ENCODE measurements at regions not wholly inside any gene's neighbourhood (a gene's known extent, or its start where the extent isn't known, plus 50 kb on each side); places are given as distances from the start of the nearest gene placed in this dataset.
A peak's percentile ranks its signal among the peaks of the same experiment; 100 is the strongest.
"Not testable (repeated sequence)": the region's sequence is repeated elsewhere in the genome, so short reads cannot be mapped to it uniquely, and the experiment has no call there.

DNA sequence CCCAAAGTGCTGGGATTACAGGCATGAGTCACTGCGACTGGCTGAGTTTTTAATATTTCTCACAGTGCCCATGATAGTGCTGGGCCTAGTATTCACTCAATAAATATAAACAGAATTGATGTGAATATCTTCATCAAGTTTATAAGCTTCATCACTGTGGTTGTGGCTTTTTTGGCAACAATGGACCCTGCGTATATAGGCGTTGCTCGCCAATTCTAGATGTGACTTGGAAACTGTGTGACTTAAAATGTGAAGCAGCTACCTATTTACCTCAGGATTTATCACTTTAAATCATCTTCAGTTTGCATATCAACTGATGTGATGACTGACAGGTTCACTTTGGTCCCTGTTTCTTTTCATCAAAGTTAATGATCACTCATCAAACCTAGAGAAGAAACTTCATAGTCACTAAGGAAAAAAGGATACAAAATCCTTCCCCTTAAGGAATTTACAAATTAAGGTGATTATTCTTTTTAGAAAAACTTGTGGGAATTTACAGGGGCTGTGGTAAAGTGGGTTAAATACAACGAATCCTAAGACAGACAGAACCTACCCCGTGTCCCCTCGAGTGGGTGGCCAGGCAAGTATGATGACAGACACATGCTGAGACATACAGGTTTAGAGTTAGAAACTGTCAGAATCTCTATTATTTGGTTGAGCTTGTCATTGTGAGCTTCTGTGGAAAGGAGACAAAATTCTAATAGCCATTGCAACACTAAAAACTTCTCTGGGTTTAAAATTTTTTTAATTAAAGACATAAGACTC, 101.3 kb downstream of the AKAP11 start:
- Mint-ChIP-seq H3K27me3 (no peaks in the 10 kb centered on the region), H3K4me1 (peaks cover 60% of the 10 kb centered on the region), H3K4me3 (no peak overlapping the region)

GRCh38 chr13:42375663-42376062, 103.7 kb downstream of the AKAP11 start:
- Mint-ChIP-seq H3K36me3 (peaks cover 5% of the 10 kb centered on the region), H3K9me3 (peaks cover 8% of the 10 kb centered on the region), H3K27me3 (no peaks in the 10 kb centered on the region), H3K4me3 (no peak overlapping the region), H3K4me1 (peaks cover 62% of the 10 kb centered on the region), H3K27ac (no peak overlapping the region)
- no peak for DNase-seq
- CTCF ChIA-PET: interaction anchor here (0.8 to 2.5 kb wide), 2 partner anchors 19 to 20 kb away, joined by 3 to 6 read pairs; no protein-coding TSS in a partner anchor

More for the DNA sequence above, 101.3 kb downstream of the AKAP11 start:
- no peak for DNase-seq
- Mint-ChIP-seq H3K36me3 (no peaks in the 10 kb centered on the region), H3K27ac (no peak overlapping the region), H3K9me3 (peaks cover 4% of the 10 kb centered on the region)
- CTCF ChIA-PET: interaction anchor here (1.1 to 1.6 kb wide), 2 partner anchors 11 to 18 kb away, joined by 3 to 4 read pairs; no protein-coding TSS in a partner anchor

- no peaks in the 10 kb centered on the region for H3K27me3 Mint-ChIP-seq
- peak; percentile 59 for DNase-seq
- peak overlapping the region; percentile 91 for H3K27ac Mint-ChIP-seq
- H3K4me1 Mint-ChIP-seq: peaks cover 58% of the 10 kb centered on the region
- peaks cover 15% of the 10 kb centered on the region for H3K9me3 Mint-ChIP-seq
- H3K4me3 Mint-ChIP-seq: peak overlapping the region; percentile 31
- CTCF ChIA-PET: interaction anchor here (0.8 to 2.5 kb wide), 6 partner anchors 15 to 66 kb away, joined by 3 to 8 read pairs (median 4); no protein-coding TSS in a partner anchor
- peaks cover 12% of the 10 kb centered on the region for H3K36me3 Mint-ChIP-seq
Measured at GRCh38 chr13:42377640-42378382, 105.9 kb downstream of the AKAP11 start.

DNA sequence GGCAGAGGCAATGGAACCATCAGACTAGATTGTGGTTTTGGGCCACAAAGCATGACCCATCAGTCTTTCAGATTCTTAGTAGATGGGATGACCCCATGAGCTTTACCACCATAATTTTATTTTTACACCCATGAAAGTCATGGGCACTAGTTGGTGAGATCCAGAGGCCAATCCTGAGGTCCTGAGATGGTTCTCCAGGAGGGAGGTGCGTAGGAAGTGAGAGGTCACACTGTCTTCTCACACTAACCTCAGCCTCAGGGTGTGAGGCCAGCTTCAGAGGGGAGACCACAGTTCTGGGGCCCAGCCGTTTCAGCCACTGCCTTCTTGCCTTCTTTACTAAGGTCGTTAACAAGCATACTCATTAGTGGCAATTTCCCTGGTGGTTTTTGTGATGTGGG, 106.4 kb downstream of the AKAP11 start:
- Mint-ChIP-seq H3K4me1 (peaks cover 58% of the 10 kb centered on the region), H3K36me3 (peaks cover 12% of the 10 kb centered on the region), H3K4me3 (no peak overlapping the region), H3K27ac (peak overlapping the region; percentile 91), H3K27me3 (no peaks in the 10 kb centered on the region), H3K9me3 (peaks cover 15% of the 10 kb centered on the region)
- DNase-seq: peak; percentile 23
- CTCF ChIA-PET: interaction anchor here (1.4 to 1.8 kb wide), 2 partner anchors 18 to 25 kb away, joined by 4 to 8 read pairs; no protein-coding TSS in a partner anchor

DNA sequence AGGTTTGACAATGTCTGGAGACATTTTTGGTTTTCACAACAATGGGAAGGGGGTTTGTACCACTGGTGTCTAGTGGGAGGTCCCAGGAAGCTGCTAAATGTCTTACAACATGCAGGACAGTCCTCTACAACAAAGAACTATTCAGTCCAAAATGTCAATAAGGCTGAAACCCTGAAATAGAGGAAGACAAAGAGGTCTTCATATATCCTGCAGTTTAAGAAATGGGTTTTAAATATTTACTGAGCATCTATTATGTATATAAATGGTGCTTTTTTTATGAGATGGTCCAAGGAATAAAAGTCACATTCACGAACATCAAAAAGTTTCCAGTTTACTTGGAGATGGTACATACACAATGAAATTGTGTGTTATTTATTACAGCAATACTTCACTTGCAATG, 107.3 kb downstream of the AKAP11 start:
- H3K27ac Mint-ChIP-seq: no peak overlapping the region

DNA sequence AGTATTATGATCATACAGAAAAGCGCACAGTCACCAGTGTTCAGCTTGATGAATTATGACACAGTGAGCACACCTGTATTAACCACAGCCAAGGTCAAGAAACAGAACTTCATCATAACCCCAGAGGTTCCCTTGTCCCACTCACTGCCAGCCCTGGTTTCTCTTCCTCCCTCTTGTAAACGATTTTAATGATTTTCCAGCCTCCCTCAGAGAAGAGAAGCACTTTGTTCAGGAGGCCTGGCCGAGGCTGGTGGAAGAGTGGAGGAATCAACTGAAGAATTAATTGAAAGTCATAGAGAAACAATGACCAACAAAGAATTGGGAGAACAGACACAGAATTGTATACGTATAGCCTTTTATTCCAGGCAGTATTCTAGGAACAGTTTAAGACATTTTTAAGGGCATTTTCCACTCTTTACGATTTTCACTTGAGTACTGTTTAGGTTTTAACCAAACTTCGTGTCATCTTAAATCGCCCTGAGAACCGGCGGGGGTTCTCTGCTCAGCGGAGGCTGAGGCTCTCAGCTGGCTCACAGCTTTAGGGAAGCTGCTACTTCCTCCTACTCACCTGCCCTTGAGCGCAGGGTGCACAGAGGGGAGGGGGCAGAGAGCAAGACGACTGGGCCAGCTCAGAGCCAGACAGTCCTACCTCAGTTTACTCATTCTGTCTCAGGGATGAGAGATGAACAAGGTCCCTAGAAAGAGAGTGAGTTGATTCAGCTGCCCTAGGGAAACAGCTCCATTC, 108.6 kb downstream of the AKAP11 start:
- DNase-seq: no peak
- CTCF ChIA-PET: interaction anchor here (1.0 to 1.5 kb wide), 3 partner anchors 12 to 98 kb away, joined by 3 to 6 read pairs (median 4); no protein-coding TSS in a partner anchor
- Mint-ChIP-seq H3K27me3 (no peaks in the 10 kb centered on the region), H3K36me3 (peaks cover 12% of the 10 kb centered on the region), H3K27ac (peak overlapping the region; percentile 78), H3K9me3 (peaks cover 18% of the 10 kb centered on the region), H3K4me3 (no peak overlapping the region), H3K4me1 (peaks cover 51% of the 10 kb centered on the region)

More for the DNA sequence above, 107.3 kb downstream of the AKAP11 start:
- Mint-ChIP-seq H3K4me3 (no peak overlapping the region), H3K9me3 (peaks cover 17% of the 10 kb centered on the region), H3K27me3 (no peaks in the 10 kb centered on the region), H3K36me3 (peaks cover 12% of the 10 kb centered on the region), H3K4me1 (peaks cover 58% of the 10 kb centered on the region)
- no peak for DNase-seq
- CTCF ChIA-PET: no interaction called here

- H3K27ac Mint-ChIP-seq: no peak overlapping the region
- no peak for DNase-seq
- CTCF ChIA-PET: interaction anchor here (1.0 to 1.5 kb wide), 3 partner anchors 12 to 97 kb away, joined by 3 to 6 read pairs (median 4); no protein-coding TSS in a partner anchor
- peaks cover 46% of the 10 kb centered on the region for H3K4me1 Mint-ChIP-seq
- H3K36me3 Mint-ChIP-seq: peaks cover 12% of the 10 kb centered on the region
- no peak overlapping the region for H3K4me3 Mint-ChIP-seq
- peaks cover 18% of the 10 kb centered on the region for H3K9me3 Mint-ChIP-seq
- no peaks in the 10 kb centered on the region for H3K27me3 Mint-ChIP-seq
Measured at GRCh38 chr13:42381165-42381425, 109.1 kb downstream of the AKAP11 start.

DNA sequence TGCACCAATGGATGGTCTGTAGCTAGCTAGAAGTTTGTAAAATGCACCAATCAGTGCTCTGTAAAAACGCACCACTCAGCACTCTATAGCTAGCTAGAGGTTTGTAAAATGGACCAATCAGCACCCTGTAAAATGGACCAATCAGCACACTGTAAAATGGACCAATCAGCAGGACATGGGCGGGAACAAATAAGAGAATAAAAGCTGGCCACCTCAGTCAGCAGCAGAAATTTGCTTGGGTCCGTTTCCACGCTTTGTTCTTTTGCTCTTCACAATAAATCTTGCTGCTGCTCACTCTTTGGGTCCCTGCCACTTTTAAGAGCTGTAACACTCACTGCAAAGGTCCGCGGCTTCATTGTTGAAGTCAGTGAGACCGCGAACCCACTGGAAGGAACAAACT, 109.5 kb downstream of the AKAP11 start:
- CTCF ChIA-PET: interaction anchor here (1.0 to 1.5 kb wide), 3 partner anchors 11 to 97 kb away, joined by 3 to 6 read pairs (median 4); no protein-coding TSS in a partner anchor
- H3K9me3 Mint-ChIP-seq: peaks cover 18% of the 10 kb centered on the region
- H3K4me1 Mint-ChIP-seq: peaks cover 44% of the 10 kb centered on the region
- not testable (repeated sequence) for DNase-seq, H3K4me3 Mint-ChIP-seq, H3K27ac Mint-ChIP-seq, H3K27me3 Mint-ChIP-seq
- peaks cover 12% of the 10 kb centered on the region for H3K36me3 Mint-ChIP-seq

GRCh38 chr13:42383025-42383424, 111.1 kb downstream of the AKAP11 start:
- Mint-ChIP-seq H3K9me3 (peaks cover 23% of the 10 kb centered on the region), H3K4me1 (peaks cover 41% of the 10 kb centered on the region), H3K4me3 (no peak overlapping the region), H3K36me3 (peaks cover 15% of the 10 kb centered on the region), H3K27me3 (no peaks in the 10 kb centered on the region), H3K27ac (no peak overlapping the region)
- CTCF ChIA-PET: interaction anchor here (2.9 kb wide), 1 partner anchor 9 kb away, joined by 12 read pairs; no protein-coding TSS in a partner anchor
- DNase-seq: no peak

DNA sequence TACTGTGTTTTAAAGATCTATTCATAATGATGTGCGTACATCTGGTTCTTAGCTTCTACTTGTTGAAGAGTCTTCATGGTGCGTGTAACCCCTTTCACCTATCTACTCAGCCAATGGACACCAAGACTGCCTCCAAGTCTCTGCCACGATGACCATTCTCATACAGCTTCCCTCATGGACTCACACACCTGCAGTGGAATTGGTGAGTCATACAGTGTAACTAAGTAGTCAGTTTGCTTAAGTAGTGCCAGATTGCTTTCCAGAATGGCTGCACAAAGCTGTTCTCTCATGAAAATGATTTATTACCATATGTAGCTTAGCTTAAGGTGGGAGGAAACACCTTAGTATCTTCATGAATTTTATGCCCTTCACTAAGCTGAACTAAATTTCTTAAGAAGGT, 112.3 kb downstream of the AKAP11 start:
- Mint-ChIP-seq H3K36me3 (peaks cover 12% of the 10 kb centered on the region), H3K9me3 (peaks cover 19% of the 10 kb centered on the region), H3K4me3 (no peak overlapping the region), H3K27me3 (no peaks in the 10 kb centered on the region), H3K27ac (no peak overlapping the region), H3K4me1 (peaks cover 37% of the 10 kb centered on the region)
- CTCF ChIA-PET: interaction anchor here (0.9 to 2.9 kb wide), 3 partner anchors 8 to 19 kb away, joined by 3 to 12 read pairs (median 3); no protein-coding TSS in a partner anchor
- no peak for DNase-seq

- H3K4me1 Mint-ChIP-seq: peaks cover 44% of the 10 kb centered on the region
- H3K9me3 Mint-ChIP-seq: peaks cover 13% of the 10 kb centered on the region
- CTCF ChIA-PET: interaction anchor here (1.9 kb wide), 1 partner anchor 33 kb away, joined by 6 read pairs; no protein-coding TSS in a partner anchor
- H3K36me3 Mint-ChIP-seq: peaks cover 6% of the 10 kb centered on the region
- no peak overlapping the region for H3K27ac Mint-ChIP-seq
- no peak overlapping the region for H3K4me3 Mint-ChIP-seq
- no peak for DNase-seq
- no peaks in the 10 kb centered on the region for H3K27me3 Mint-ChIP-seq
Measured at GRCh38 chr13:42388326-42388725, 116.4 kb downstream of the AKAP11 start.

DNA sequence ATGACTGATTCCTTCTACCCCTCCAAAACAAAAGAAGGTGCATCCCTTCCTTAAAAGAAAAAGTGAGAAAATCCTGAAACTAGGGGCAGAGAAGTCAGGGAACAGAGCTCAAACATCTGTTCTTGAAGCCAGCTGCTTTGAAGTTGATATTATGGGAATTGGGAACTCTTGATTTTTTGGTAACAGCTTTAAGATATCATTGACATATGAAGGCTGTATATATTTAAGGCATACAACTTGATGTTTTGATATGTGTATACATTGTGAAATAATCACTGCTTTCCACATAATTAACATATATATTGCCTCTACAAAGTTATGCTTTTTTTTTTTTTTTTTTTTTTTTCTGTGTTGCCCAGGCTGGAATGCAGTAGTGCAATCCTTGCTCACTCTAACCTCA, 117.1 kb downstream of the AKAP11 start:
- H3K4me3 Mint-ChIP-seq: no peak overlapping the region
- H3K4me1 Mint-ChIP-seq: peaks cover 52% of the 10 kb centered on the region
- DNase-seq: no peak
- H3K36me3 Mint-ChIP-seq: peaks cover 8% of the 10 kb centered on the region
- H3K27ac Mint-ChIP-seq: no peak overlapping the region
- no peaks in the 10 kb centered on the region for H3K27me3 Mint-ChIP-seq
- CTCF ChIA-PET: interaction anchor here (1.9 kb wide), 1 partner anchor 34 kb away, joined by 6 read pairs; no protein-coding TSS in a partner anchor
- H3K9me3 Mint-ChIP-seq: peaks cover 14% of the 10 kb centered on the region

DNA sequence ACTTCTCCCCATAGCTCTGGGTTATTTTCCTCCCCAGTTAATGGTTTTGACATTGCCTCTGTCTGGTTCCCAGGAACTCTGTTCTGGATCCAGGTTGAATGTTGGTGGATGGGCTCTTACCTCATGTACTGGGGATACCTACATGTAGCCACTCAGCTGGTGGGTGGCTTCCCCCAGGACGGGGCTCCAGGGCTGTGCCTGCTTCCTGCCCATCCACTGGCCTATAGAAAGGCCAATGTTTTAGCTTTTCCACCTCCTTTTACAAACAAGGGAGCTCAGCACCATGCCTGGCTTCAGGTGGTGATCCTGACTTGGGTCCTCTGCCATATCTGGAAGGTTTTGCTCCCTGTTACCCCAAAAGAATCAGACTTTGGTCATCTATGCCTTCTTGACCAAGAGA, 120.2 kb downstream of the AKAP11 start:
- H3K27ac Mint-ChIP-seq: peak overlapping the region; percentile 91
- CTCF ChIA-PET: interaction anchor here (0.6 to 3.1 kb wide), 10 partner anchors 9 to 1069 kb away, joined by 3 to 12 read pairs (median 4); no protein-coding TSS in a partner anchor
- DNase-seq: no peak
- no peak overlapping the region for H3K4me3 Mint-ChIP-seq
- H3K36me3 Mint-ChIP-seq: peaks cover 6% of the 10 kb centered on the region
- peaks cover 3% of the 10 kb centered on the region for H3K27me3 Mint-ChIP-seq
- H3K9me3 Mint-ChIP-seq: peaks cover 6% of the 10 kb centered on the region
- H3K4me1 Mint-ChIP-seq: peaks cover 77% of the 10 kb centered on the region

Measured in activated naive CD4-positive, alpha-beta T cell treated with anti-CD3 and anti-CD28 coated beads, Interleukin-2, amount 10 ng/mL, durations not matched to agents 7 days and 5 days (primary cell).